Mucosa of rectum (tissue), 2 donors: ENCODE measurements at regions not wholly inside any gene's neighbourhood (a gene's known extent, or its start where the extent isn't known, plus 50 kb on each side); places are given as distances from the start of the nearest gene placed in this dataset.

ENCODE experiments used
- H3K27ac ChIP-seq, 2 donors: one replicate each; pipeline ENCODE4 v1.7.0; 2013; ENCODE audit warnings: inconsistent platforms in 2 of 2, low read depth in 2 of 2, low read length in 2 of 2
- H3K27me3 ChIP-seq, 2 donors: one replicate each; pipeline ENCODE4 v1.7.0; 2013; ENCODE audit warnings: low read length in 2 of 2; ENCODE audit not compliant: control insufficient read depth in 2 of 2, insufficient read depth in 2 of 2
- H3K36me3 ChIP-seq, 2 donors: one replicate each; pipeline ENCODE4 v1.7.0; 2013; ENCODE audit warnings: low read length in 2 of 2; ENCODE audit not compliant: control insufficient read depth in 2 of 2, insufficient read depth in 2 of 2
- H3K4me1 ChIP-seq, 2 donors: one replicate each; pipeline ENCODE4 v1.7.0; 2013; ENCODE audit warnings: low read length in 2 of 2, mild to moderate bottlenecking in 1 of 2; ENCODE audit not compliant: control insufficient read depth in 2 of 2, insufficient read depth in 2 of 2
- H3K4me3 ChIP-seq, 2 donors: one replicate each; pipeline ENCODE4 v1.7.0; 2013; ENCODE audit warnings: low read length in 2 of 2
- H3K9ac ChIP-seq, 2 donors: one replicate each; pipeline ENCODE4 v1.7.0; 2013; ENCODE audit warnings: low read length in 2 of 2, low read depth in 1 of 2, mild to moderate bottlenecking in 1 of 2
- H3K9me3 ChIP-seq, 2 donors: one replicate each; pipeline ENCODE4 v1.7.0; 2013; ENCODE audit warnings: low read length in 2 of 2; ENCODE audit not compliant: control insufficient read depth in 2 of 2
- donor health status: healthy.
- donor health status: Normal muscosa, but diverticular disease.

GRCh38 chr1:91617285-91617765 is 116.7 kb downstream of the CDC7 start:
- Histone ChIP-seq H3K27ac (no peak overlapping the region), H3K27me3 (no peaks in the 10 kb centered on the region), H3K9ac (no peak overlapping the region), H3K4me1 (peaks cover 0 to 2% of the 10 kb centered on the region in 2 donors), H3K36me3 (no peaks in the 10 kb centered on the region), H3K9me3 (no peaks in the 10 kb centered on the region), H3K4me3 (no peak overlapping the region)

DNA sequence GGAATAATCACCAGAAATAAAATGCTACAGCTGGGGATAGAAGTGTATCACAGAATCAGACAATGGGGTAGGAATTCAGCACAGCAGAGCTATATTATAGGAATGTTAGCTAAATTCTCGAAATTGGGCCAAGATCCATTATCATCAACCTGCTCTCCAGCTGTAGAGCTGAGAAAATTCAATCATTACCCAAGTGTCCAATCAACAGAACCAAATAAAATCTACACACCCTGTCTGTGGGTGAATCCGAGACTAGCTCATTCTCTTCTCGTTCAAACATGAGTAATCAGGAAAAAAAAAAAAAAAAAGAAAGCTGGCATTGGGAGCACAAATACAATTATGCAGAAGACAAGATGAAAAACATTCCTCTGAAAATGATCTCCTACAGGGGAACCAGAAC is 119.2 kb downstream of the CDC7 start:
- H3K36me3 ChIP-seq: no peaks in the 10 kb centered on the region
- no peaks in the 10 kb centered on the region for H3K27me3 ChIP-seq
- H3K4me3 ChIP-seq: no peak overlapping the region
- H3K27ac ChIP-seq: no peak overlapping the region
- H3K9me3 ChIP-seq: no peaks in the 10 kb centered on the region
- H3K4me1 ChIP-seq: no peaks in the 10 kb centered on the region
- no peak overlapping the region for H3K9ac ChIP-seq

DNA sequence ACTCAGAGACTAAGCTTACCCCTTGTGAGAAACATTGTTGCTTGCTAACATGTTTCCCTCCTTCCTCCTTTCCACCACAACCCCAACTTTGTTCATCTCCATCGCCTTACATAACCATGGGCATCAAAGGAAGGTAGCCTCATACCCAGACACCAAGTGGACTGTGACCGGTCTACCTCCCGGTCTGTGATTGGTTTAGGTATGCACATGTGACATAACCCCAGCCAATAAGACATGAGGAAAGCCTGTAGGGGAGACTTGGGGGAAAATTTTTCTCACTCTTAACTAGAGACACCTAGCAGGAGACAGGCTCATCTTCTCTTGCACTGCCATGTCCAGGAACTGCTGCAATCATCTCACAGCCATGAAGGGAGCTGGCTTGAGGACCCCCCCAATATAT is 120.7 kb downstream of the CDC7 start:
- H3K36me3 ChIP-seq: no peaks in the 10 kb centered on the region
- no peaks in the 10 kb centered on the region for H3K27me3 ChIP-seq
- H3K27ac ChIP-seq: no peak overlapping the region
- no peak overlapping the region for H3K9ac ChIP-seq
- H3K4me1 ChIP-seq: no peaks in the 10 kb centered on the region
- no peak overlapping the region for H3K4me3 ChIP-seq
- H3K9me3 ChIP-seq: no peaks in the 10 kb centered on the region

GRCh38 chr1:91621907-91622306 is 121.3 kb downstream of the CDC7 start:
- Histone ChIP-seq H3K9me3 (no peaks in the 10 kb centered on the region), H3K27ac (no peak overlapping the region), H3K4me1 (no peaks in the 10 kb centered on the region), H3K9ac (no peak overlapping the region), H3K4me3 (no peak overlapping the region), H3K27me3 (no peaks in the 10 kb centered on the region), H3K36me3 (no peaks in the 10 kb centered on the region)

DNA sequence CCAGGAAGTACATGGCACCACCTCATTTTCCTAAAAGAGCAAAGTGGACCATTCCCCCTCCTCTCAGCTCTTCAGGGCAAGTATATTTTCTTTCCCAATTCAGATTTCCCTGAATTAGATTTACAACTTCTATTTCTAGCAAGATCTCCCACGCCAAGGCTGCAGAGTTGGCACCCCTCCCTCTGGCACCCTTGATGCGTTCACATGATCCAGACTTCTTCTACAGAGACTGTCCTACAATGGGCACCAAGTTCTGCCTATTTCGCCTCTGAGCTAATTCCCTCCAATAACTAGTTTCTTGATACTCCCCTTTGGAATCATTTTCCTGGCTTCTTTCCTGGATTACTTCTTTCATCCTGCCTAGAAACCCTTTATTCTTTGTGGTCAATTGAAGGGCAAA is 122.0 kb downstream of the CDC7 start:
- no peaks in the 10 kb centered on the region for H3K27me3 ChIP-seq
- no peaks in the 10 kb centered on the region for H3K4me1 ChIP-seq
- H3K4me3 ChIP-seq: no peak overlapping the region
- no peaks in the 10 kb centered on the region for H3K36me3 ChIP-seq
- no peaks in the 10 kb centered on the region for H3K9me3 ChIP-seq
- H3K9ac ChIP-seq: no peak overlapping the region
- H3K27ac ChIP-seq: no peak overlapping the region

DNA sequence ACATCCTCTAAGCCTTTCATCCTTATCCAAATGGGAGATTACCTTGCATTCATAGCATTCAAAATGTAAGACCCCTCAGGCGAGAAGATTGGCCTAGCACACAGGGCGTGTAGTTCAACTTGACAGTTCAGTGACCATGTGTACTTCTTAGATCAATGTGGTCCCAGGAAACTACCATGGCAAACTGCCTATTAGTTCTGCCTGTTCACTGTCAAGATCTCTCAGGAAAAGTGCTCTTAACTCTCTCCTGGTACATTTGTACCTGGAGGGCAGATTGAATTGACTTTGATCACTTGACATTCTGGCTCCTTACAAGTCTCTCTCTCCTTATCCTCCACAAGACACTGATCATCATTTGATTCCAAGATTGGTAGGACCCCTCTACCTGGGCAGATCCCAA is 122.4 kb downstream of the CDC7 start:
- H3K27me3 ChIP-seq: no peaks in the 10 kb centered on the region
- no peaks in the 10 kb centered on the region for H3K36me3 ChIP-seq
- no peaks in the 10 kb centered on the region for H3K4me1 ChIP-seq
- no peak overlapping the region for H3K4me3 ChIP-seq
- H3K9me3 ChIP-seq: no peaks in the 10 kb centered on the region
- H3K27ac ChIP-seq: no peak overlapping the region
- H3K9ac ChIP-seq: no peak overlapping the region

- Histone ChIP-seq H3K27me3 (no peaks in the 10 kb centered on the region), H3K9me3 (no peaks in the 10 kb centered on the region), H3K27ac (no peak overlapping the region), H3K4me1 (no peaks in the 10 kb centered on the region), H3K4me3 (no peak overlapping the region), H3K9ac (no peak overlapping the region), H3K36me3 (no peaks in the 10 kb centered on the region)
These were observed 123.7 kb downstream of the CDC7 start for GRCh38 chr1:91624331-91624730.
